Neural crest cell (in vitro differentiated cells): ENCODE measurements at regions not wholly inside any gene's neighbourhood (a gene's known extent, or its start where the extent isn't known, plus 50 kb on each side); places are given as distances from the start of the nearest gene placed in this dataset.

Source experiments
- DNase-seq: peaks from one replicate; pipeline ENCODE4 v3.0.0; 2021; ENCODE audit warnings: low read depth, mixed read lengths, low spot score
- H3K27ac Mint-ChIP-seq: one replicate; pipeline ENCODE4 v1.8.0; 2021; ENCODE audit warnings: mild to moderate bottlenecking, mixed read lengths; ENCODE audit not compliant: unreplicated experiment
- H3K27me3 Mint-ChIP-seq: 2 replicates; pipeline ENCODE4 v1.8.0; 2021; ENCODE audit warnings: low read depth, mild to moderate bottlenecking, mixed read lengths
- H3K36me3 Mint-ChIP-seq: 2 replicates; pipeline ENCODE4 v1.8.0; 2021; ENCODE audit warnings: low read depth, mild to moderate bottlenecking, mixed read lengths
- H3K4me1 Mint-ChIP-seq: 2 replicates; pipeline ENCODE4 v1.8.0; 2021; ENCODE audit warnings: mixed read lengths
- H3K4me3 Mint-ChIP-seq: one replicate; pipeline ENCODE4 v1.8.0; 2021; ENCODE audit warnings: mild to moderate bottlenecking, mixed read lengths
- H3K9me3 Mint-ChIP-seq: 2 replicates; pipeline ENCODE4 v1.8.0; 2021; ENCODE audit warnings: mixed read lengths
- TF ChIP-seq, protein P1 (sequence below): fragments of 200-600 bp; sonication (generic); conservative IDR thresholded peaks from 2 replicates; pipeline ENCODE4 v1.5.0; 2021; ENCODE audit warnings: antibody characterized with exemption, mild to moderate bottlenecking

GRCh38 chrX:45716750-45717149 lies 516.1 kb upstream of the DIPK2B start:
- H3K9me3 Mint-ChIP-seq, result peaks cover 13% of the 10 kb centered on the region
- DNase-seq, result no peak

DNA sequence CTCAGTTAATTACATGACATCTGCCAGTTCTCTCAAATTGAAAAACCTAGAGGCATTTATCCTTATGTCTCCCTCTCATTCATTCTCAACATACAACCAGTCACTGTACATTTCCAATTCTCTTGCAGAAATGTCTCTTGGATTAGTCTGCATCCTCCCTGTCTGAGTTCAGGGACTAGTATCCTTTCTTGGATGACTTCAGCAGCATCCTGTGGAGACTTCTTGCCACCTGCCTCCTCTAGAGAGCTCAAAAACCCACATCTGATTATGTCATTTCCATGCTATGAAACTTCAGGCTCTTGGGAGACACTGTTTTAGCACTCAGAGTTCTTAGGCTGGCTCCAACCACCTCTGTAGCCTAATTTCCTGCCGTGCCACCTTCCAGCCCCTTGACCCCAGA lies 515.1 kb upstream of the DIPK2B start:
- no peak overlapping the region for H3K27ac Mint-ChIP-seq
- H3K27me3 Mint-ChIP-seq, result no peaks in the 10 kb centered on the region
- peaks cover 15% of the 10 kb centered on the region for H3K4me1 Mint-ChIP-seq
- no peak overlapping the region for H3K4me3 Mint-ChIP-seq
- no peak for DNase-seq
- H3K9me3 Mint-ChIP-seq, result peaks cover 16% of the 10 kb centered on the region
- TF ChIP-seq, protein P1, sequence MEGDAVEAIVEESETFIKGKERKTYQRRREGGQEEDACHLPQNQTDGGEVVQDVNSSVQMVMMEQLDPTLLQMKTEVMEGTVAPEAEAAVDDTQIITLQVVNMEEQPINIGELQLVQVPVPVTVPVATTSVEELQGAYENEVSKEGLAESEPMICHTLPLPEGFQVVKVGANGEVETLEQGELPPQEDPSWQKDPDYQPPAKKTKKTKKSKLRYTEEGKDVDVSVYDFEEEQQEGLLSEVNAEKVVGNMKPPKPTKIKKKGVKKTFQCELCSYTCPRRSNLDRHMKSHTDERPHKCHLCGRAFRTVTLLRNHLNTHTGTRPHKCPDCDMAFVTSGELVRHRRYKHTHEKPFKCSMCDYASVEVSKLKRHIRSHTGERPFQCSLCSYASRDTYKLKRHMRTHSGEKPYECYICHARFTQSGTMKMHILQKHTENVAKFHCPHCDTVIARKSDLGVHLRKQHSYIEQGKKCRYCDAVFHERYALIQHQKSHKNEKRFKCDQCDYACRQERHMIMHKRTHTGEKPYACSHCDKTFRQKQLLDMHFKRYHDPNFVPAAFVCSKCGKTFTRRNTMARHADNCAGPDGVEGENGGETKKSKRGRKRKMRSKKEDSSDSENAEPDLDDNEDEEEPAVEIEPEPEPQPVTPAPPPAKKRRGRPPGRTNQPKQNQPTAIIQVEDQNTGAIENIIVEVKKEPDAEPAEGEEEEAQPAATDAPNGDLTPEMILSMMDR, result no peak
- no peaks in the 10 kb centered on the region for H3K36me3 Mint-ChIP-seq

More at GRCh38 chrX:45716750-45717149, 516.1 kb upstream of the DIPK2B start:
- no peaks in the 10 kb centered on the region for H3K36me3 Mint-ChIP-seq
- TF ChIP-seq, protein P1, result no peak
- no peaks in the 10 kb centered on the region for H3K27me3 Mint-ChIP-seq
- H3K4me3 Mint-ChIP-seq, result no peak overlapping the region
- no peak overlapping the region for H3K27ac Mint-ChIP-seq
- H3K4me1 Mint-ChIP-seq, result peaks cover 6% of the 10 kb centered on the region

DNA sequence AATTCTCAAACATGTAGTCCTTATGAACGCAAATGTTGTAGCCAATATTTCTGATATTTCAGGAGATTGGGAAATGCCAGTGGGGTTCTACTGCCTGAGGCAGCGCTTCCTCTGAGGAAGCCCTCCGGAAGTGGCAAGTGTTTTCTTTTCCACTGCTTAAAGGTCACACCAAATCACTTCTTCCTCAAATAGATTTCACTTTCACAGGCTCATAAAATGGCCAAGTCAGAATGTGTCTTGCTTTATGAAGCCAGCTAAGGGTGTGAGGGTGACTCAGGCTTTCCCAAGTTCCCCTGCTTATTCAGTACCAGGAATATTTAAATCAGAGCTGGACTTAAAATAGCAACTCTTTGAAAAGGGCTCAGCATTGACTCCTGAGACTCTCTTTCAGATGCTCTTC lies 514.2 kb upstream of the DIPK2B start:
- H3K27ac Mint-ChIP-seq, result no peak overlapping the region
- no peaks in the 10 kb centered on the region for H3K27me3 Mint-ChIP-seq

DNA sequence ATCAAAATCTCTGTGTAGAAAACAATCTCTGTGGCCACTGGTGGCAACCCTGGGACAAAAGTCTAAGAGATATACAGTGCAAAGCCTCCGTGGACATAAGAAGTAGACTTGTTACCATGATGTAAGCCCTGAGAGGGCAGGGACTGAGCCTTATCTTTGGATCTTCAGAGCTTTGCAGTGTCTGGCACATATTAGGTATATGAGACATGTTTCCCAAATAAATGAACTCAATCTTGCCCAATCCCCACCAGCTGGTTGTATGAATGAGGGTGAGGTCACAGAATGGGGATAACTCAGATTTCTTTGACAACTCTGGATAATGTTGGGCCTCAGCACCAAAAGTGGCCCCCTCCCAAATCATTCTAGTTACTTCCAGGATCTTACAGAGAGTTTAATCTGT lies 511.4 kb upstream of the DIPK2B start:
- TF ChIP-seq, protein P1, result no peak
- Mint-ChIP-seq H3K9me3 (peaks cover 20% of the 10 kb centered on the region), H3K27ac (no peak overlapping the region), H3K27me3 (no peaks in the 10 kb centered on the region), H3K4me3 (no peak overlapping the region), H3K4me1 (peaks cover 15% of the 10 kb centered on the region), H3K36me3 (no peaks in the 10 kb centered on the region)
- no peak for DNase-seq

More for the DNA sequence above, 514.2 kb upstream of the DIPK2B start:
- Mint-ChIP-seq H3K4me1 (peaks cover 15% of the 10 kb centered on the region), H3K36me3 (no peaks in the 10 kb centered on the region), H3K4me3 (no peak overlapping the region), H3K9me3 (peaks cover 11% of the 10 kb centered on the region)
- DNase-seq, result no peak
- TF ChIP-seq, protein P1, result no peak

DNA sequence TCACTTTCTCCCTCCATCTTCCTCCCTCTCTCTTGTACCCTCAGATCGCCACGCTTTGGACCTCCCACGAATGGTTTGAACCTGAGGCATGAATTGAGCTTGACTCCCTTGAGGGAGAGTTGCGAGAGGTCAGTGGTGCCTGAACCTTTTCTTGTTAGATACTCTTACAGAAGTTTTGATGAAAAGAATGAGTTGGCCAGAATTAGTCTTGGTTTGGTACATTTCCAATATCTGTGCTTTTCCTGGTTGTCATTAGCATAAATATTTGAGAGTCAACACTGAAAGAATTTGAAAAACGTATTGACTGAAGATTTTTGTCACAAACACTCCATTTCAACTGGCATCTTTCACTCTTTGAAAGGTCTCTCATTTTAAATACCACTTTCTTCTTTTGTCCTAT lies 510.6 kb upstream of the DIPK2B start:
- H3K4me1 Mint-ChIP-seq, result peaks cover 15% of the 10 kb centered on the region
- TF ChIP-seq, protein P1, result no peak
- H3K27ac Mint-ChIP-seq, result no peak overlapping the region
- H3K27me3 Mint-ChIP-seq, result no peaks in the 10 kb centered on the region
- peaks cover 20% of the 10 kb centered on the region for H3K9me3 Mint-ChIP-seq
- H3K4me3 Mint-ChIP-seq, result no peak overlapping the region
- H3K36me3 Mint-ChIP-seq, result no peaks in the 10 kb centered on the region
- DNase-seq, result no peak
